H9 (cell line): ENCODE measurements at regions not wholly inside any gene's neighbourhood (a gene's known extent, or its start where the extent isn't known, plus 50 kb on each side); places are given as distances from the start of the nearest gene placed in this dataset.

Source experiments
- DNase-seq: peaks from one replicate; pipeline ENCODE4 v3.0.0-alpha.2; 2017
- H2AFZ ChIP-seq: one replicate; pipeline ENCODE4 v1.6.1; 2013; ENCODE audit warnings: mild to moderate bottlenecking, low read length, control low read depth, moderate library complexity
- H2AK5ac ChIP-seq: 2 replicates; pipeline ENCODE4 v1.6.1; 2013; ENCODE audit warnings: low read length, control low read depth, mixed read lengths; ENCODE audit not compliant: insufficient read length
- H2BK120ac ChIP-seq: one replicate; pipeline ENCODE4 v1.6.1; 2013; ENCODE audit warnings: low read depth, mild to moderate bottlenecking, low read length, control low read depth, inconsistent platforms; ENCODE audit not compliant: poor library complexity, severe bottlenecking
- H2BK12ac ChIP-seq: 2 replicates; pipeline ENCODE4 v1.6.1; 2013; ENCODE audit warnings: low read length, control low read depth, mixed read lengths, low read depth; ENCODE audit not compliant: insufficient read length
- H2BK15ac ChIP-seq: 2 replicates; pipeline ENCODE4 v1.6.1; 2013; ENCODE audit warnings: low read depth, low read length, control low read depth
- H2BK20ac ChIP-seq: one replicate; pipeline ENCODE4 v1.6.1; 2013; ENCODE audit warnings: low read depth, mild to moderate bottlenecking, low read length, control low read depth, inconsistent platforms; ENCODE audit not compliant: poor library complexity, severe bottlenecking
- H2BK5ac ChIP-seq: 2 replicates; pipeline ENCODE4 v1.6.1; 2013; ENCODE audit warnings: low read length, control low read depth, mixed read lengths; ENCODE audit not compliant: insufficient read length
- H3K14ac ChIP-seq: 2 replicates; pipeline ENCODE4 v1.6.1; 2013; ENCODE audit warnings: low read length, control low read depth; ENCODE audit not compliant: insufficient read depth
- H3K18ac ChIP-seq: 2 replicates; pipeline ENCODE4 v1.6.1; 2013; ENCODE audit warnings: low read depth, mild to moderate bottlenecking, mixed read lengths, low read length, control low read depth; ENCODE audit not compliant: insufficient read length
- H3K23ac ChIP-seq: 2 replicates; pipeline ENCODE4 v1.6.1; 2013; ENCODE audit warnings: low read length, control low read depth, mixed read lengths, low read depth; ENCODE audit not compliant: insufficient read length
- H3K23me2 ChIP-seq: 2 replicates; pipeline ENCODE4 v1.6.1; 2013; ENCODE audit warnings: low read depth, mild to moderate bottlenecking, mixed read lengths, low read length, control low read depth; ENCODE audit not compliant: insufficient read length, poor library complexity, severe bottlenecking
- H3K27ac ChIP-seq: 2 replicates; pipeline ENCODE4 v1.5.1; 2013; ENCODE audit warnings: low read length, control low read depth, mixed read lengths, low read depth; ENCODE audit not compliant: insufficient read length
- H3K27me3 ChIP-seq: 2 replicates; pipeline ENCODE4 v1.6.1; 2013; ENCODE audit warnings: low read length, control low read depth, inconsistent platforms; ENCODE audit not compliant: insufficient read depth
- H3K4ac ChIP-seq: 2 replicates; pipeline ENCODE4 v1.6.1; 2013; ENCODE audit warnings: low read depth, mild to moderate bottlenecking, control low read depth, inconsistent platforms, low read length, moderate library complexity
- H3K4me1 ChIP-seq: 2 replicates; pipeline ENCODE4 v1.6.1; 2013; ENCODE audit warnings: low read length, control low read depth, inconsistent platforms; ENCODE audit not compliant: insufficient read depth
- H3K4me2 ChIP-seq: 2 replicates; pipeline ENCODE4 v1.6.1; 2013; ENCODE audit warnings: low read length, control low read depth, mixed read lengths; ENCODE audit not compliant: insufficient read length, insufficient read depth
- H3K56ac ChIP-seq: 2 replicates; pipeline ENCODE4 v1.6.1; 2013; ENCODE audit warnings: low read depth, mild to moderate bottlenecking, mixed read lengths, low read length, control low read depth; ENCODE audit not compliant: insufficient read length
- H3K79me1 ChIP-seq: 2 replicates; pipeline ENCODE4 v1.6.1; 2013; ENCODE audit warnings: low read depth, mild to moderate bottlenecking, moderate library complexity, low read length, control low read depth, inconsistent platforms; ENCODE audit not compliant: insufficient read depth, poor library complexity, severe bottlenecking
- H3K79me2 ChIP-seq: 2 replicates; pipeline ENCODE4 v1.6.1; 2013; ENCODE audit warnings: low read length, control low read depth, inconsistent platforms; ENCODE audit not compliant: insufficient read depth
- H3K9ac ChIP-seq: 2 replicates; pipeline ENCODE4 v1.6.1; 2013; ENCODE audit warnings: low read length, control low read depth, mixed read lengths; ENCODE audit not compliant: insufficient read length; ENCODE audit errors: extremely low read depth
- H3K9me3 ChIP-seq: one replicate; pipeline ENCODE4 v1.6.1; 2013; ENCODE audit warnings: low read depth, low read length, inconsistent platforms; ENCODE audit not compliant: control insufficient read depth
- H3T11ph ChIP-seq: one replicate; pipeline ENCODE4 v1.6.1; 2013; ENCODE audit warnings: mild to moderate bottlenecking, low read length, control low read depth, inconsistent platforms
- H4K20me1 ChIP-seq: one replicate; pipeline ENCODE4 v1.6.1; 2013; ENCODE audit not compliant: control insufficient read depth, insufficient read length, insufficient read depth
- H4K5ac ChIP-seq: 2 replicates; pipeline ENCODE4 v1.6.1; 2013; ENCODE audit warnings: low read depth, mild to moderate bottlenecking, mixed read lengths, low read length, control low read depth; ENCODE audit not compliant: insufficient read length
- H4K8ac ChIP-seq: replicated peaks from 2 replicates; pipeline ENCODE4 v1.6.1; 2013; ENCODE audit warnings: low read length, control low read depth, mixed read lengths, low read depth; ENCODE audit not compliant: insufficient read length
- H4K91ac ChIP-seq: 2 replicates; pipeline ENCODE4 v1.6.1; 2013; ENCODE audit warnings: low read depth, mild to moderate bottlenecking, moderate library complexity, mixed read lengths, low read length, control low read depth; ENCODE audit not compliant: insufficient read length
- H3K27ac Mint-ChIP-seq, 3 experiments: 2 replicates in 2 of 3; 3 replicates in 1 of 3; pipeline ENCODE4 v1.8.0; 2020 to 2021; ENCODE audit warnings: mixed read lengths in 3 of 3, mild to moderate bottlenecking in 1 of 3, moderate library complexity in 1 of 3
- H3K27me3 Mint-ChIP-seq: 2 replicates; pipeline ENCODE4 v1.8.0; 2021; ENCODE audit warnings: low read depth, mild to moderate bottlenecking, moderate library complexity, mixed read lengths
- H3K36me3 Mint-ChIP-seq, 3 experiments: 2 replicates in 2 of 3; 3 replicates in 1 of 3; pipeline ENCODE4 v1.8.0; 2020 to 2021; ENCODE audit warnings: low read depth in 3 of 3, mixed read lengths in 3 of 3; ENCODE audit not compliant: insufficient read depth in 1 of 3
- H3K4me1 Mint-ChIP-seq, 2 experiments: 2 replicates each; pipeline ENCODE4 v1.8.0; 2020; ENCODE audit warnings: mixed read lengths in 2 of 2
- H3K4me3 Mint-ChIP-seq, 2 experiments: 2 replicates in 1 of 2; 3 replicates in 1 of 2; pipeline ENCODE4 v1.8.0; 2020 to 2021; ENCODE audit warnings: mild to moderate bottlenecking in 2 of 2, mixed read lengths in 2 of 2, moderate library complexity in 1 of 2
- H3K9me3 Mint-ChIP-seq, 2 experiments: 2 replicates in 1 of 2; 3 replicates in 1 of 2; pipeline ENCODE4 v1.8.0; 2020; ENCODE audit warnings: mild to moderate bottlenecking in 2 of 2, mixed read lengths in 2 of 2, moderate library complexity in 1 of 2
- CTCF ChIP-seq: fragments of 200-600 bp; sonication (generic); conservative IDR thresholded peaks from 3 replicates; pipeline ENCODE4 v1.8.0; 2021; ENCODE audit warnings: antibody characterized with exemption, mild to moderate bottlenecking

GRCh38 chr2:15706424-15706823 lies 114.8 kb downstream of the DDX1 start:
- 0 out of 4 replicates have a peak, but pooled peaks cover 0 to 4% of the 10 kb centered on the region in 2 experiments for H3K4me1 Mint-ChIP-seq
- Histone ChIP-seq H3K27ac (no peak overlapping the region), H3K79me2 (no peaks in the 10 kb centered on the region), H2AFZ (no peak overlapping the region), H4K8ac (no peak overlapping the region), H3K23ac (no peak overlapping the region), H2BK20ac (no peak overlapping the region), H2AK5ac (no peak overlapping the region), H3K9ac (no peak overlapping the region), H3K14ac (no peak overlapping the region), H2BK120ac (no peak overlapping the region), H3K23me2 (no peaks in the 10 kb centered on the region), H3K4me2 (no peak overlapping the region), H4K91ac (no peak overlapping the region), H3K4me1 (no peaks in the 10 kb centered on the region), H4K20me1 (no peaks in the 10 kb centered on the region), H4K5ac (no peak overlapping the region), H2BK5ac (no peak overlapping the region), H3T11ph (no peak overlapping the region), H2BK15ac (no peak overlapping the region), H3K27me3 (no peaks in the 10 kb centered on the region), H3K56ac (no peak overlapping the region), H2BK12ac (no peak overlapping the region), H3K18ac (no peak overlapping the region), H3K4ac (no peak overlapping the region), H3K9me3 (no peaks in the 10 kb centered on the region), H3K79me1 (no peaks in the 10 kb centered on the region)
- no peak for DNase-seq
- peaks cover 2% of the 10 kb centered on the region for H3K27me3 Mint-ChIP-seq
- H3K36me3 Mint-ChIP-seq, result no peaks in the 10 kb centered on the region; a peak in 1 of 7 replicates
- H3K9me3 Mint-ChIP-seq, result no peaks in the 10 kb centered on the region
- TF ChIP-seq CTCF, result no peak
- no peak overlapping the region for H3K27ac Mint-ChIP-seq
- no peak overlapping the region for H3K4me3 Mint-ChIP-seq
